ENCODE measurements at regions not wholly inside any gene's neighbourhood (a gene's known extent, or its start where the extent isn't known, plus 50 kb on each side); places are given as distances from the start of the nearest gene placed in this dataset.

GRCh38 chr6:128667339-128667858 is 147.0 kb upstream of the PTPRK start:
- DNase-seq (ENCODE audit: low spot score) = no peak
- no peaks in the 10 kb centered on the region for H3K36me3 ChIP-seq (ENCODE audit: low read depth)
- H3K9me3 ChIP-seq (ENCODE audit: severe bottlenecking) = no peaks in the 10 kb centered on the region
- ATAC-seq (ENCODE audit: low read depth) = no peak
- H3K27ac ChIP-seq (ENCODE audit: poor library complexity, severe bottlenecking) = no peak overlapping the region
- no peaks in the 10 kb centered on the region for H3K27me3 ChIP-seq (ENCODE audit: insufficient read depth, poor library complexity, severe bottlenecking)
- no peaks in the 10 kb centered on the region for H3K4me1 ChIP-seq (ENCODE audit: insufficient read depth, poor library complexity, severe bottlenecking)
- TF ChIP-seq CTCF (IDR thresholded peaks at IDR 0.05; ENCODE audit: poor library complexity, severe bottlenecking) = no peak
- H3K4me3 ChIP-seq (ENCODE audit: severe bottlenecking) = no peak overlapping the region

- no peaks in the 10 kb centered on the region for H3K27me3 ChIP-seq (ENCODE audit: insufficient read depth, poor library complexity, severe bottlenecking)
- H3K4me3 ChIP-seq (ENCODE audit: severe bottlenecking) = no peak overlapping the region
- no peaks in the 10 kb centered on the region for H3K9me3 ChIP-seq (ENCODE audit: severe bottlenecking)
- ATAC-seq (ENCODE audit: low read depth) (no peak), DNase-seq (ENCODE audit: low spot score) (no peak)
- H3K4me1 ChIP-seq (ENCODE audit: insufficient read depth, poor library complexity, severe bottlenecking) = no peaks in the 10 kb centered on the region
- no peak for TF ChIP-seq CTCF (IDR thresholded peaks at IDR 0.05; ENCODE audit: poor library complexity, severe bottlenecking)
- no peaks in the 10 kb centered on the region for H3K36me3 ChIP-seq (ENCODE audit: low read depth)
- no peak overlapping the region for H3K27ac ChIP-seq (ENCODE audit: poor library complexity, severe bottlenecking)
Measured at GRCh38 chr6:128666405-128666804, 146.0 kb upstream of the PTPRK start.

- no peak overlapping the region for H3K4me3 ChIP-seq (ENCODE audit: severe bottlenecking)
- no peaks in the 10 kb centered on the region for H3K9me3 ChIP-seq (ENCODE audit: severe bottlenecking)
- H3K27ac ChIP-seq (ENCODE audit: poor library complexity, severe bottlenecking) = no peak overlapping the region
- H3K36me3 ChIP-seq (ENCODE audit: low read depth) = no peaks in the 10 kb centered on the region
- no peak for TF ChIP-seq CTCF (IDR thresholded peaks at IDR 0.05; ENCODE audit: poor library complexity, severe bottlenecking)
- ATAC-seq (ENCODE audit: low read depth) (no peak), DNase-seq (ENCODE audit: low spot score) (no peak)
- no peaks in the 10 kb centered on the region for H3K27me3 ChIP-seq (ENCODE audit: insufficient read depth, poor library complexity, severe bottlenecking)
- H3K4me1 ChIP-seq (ENCODE audit: insufficient read depth, poor library complexity, severe bottlenecking) = peaks cover 20% of the 10 kb centered on the region
Measured at GRCh38 chr6:128663238-128663637, 142.8 kb upstream of the PTPRK start.

- H3K4me1 ChIP-seq (ENCODE audit: insufficient read depth, poor library complexity, severe bottlenecking) = peaks cover 42% of the 10 kb centered on the region
- H3K36me3 ChIP-seq (ENCODE audit: low read depth) = no peaks in the 10 kb centered on the region; the same call in 1 of the 2 replicates
- TF ChIP-seq CTCF (IDR thresholded peaks at IDR 0.05; ENCODE audit: poor library complexity, severe bottlenecking) = no peak
- no peak for DNase-seq (ENCODE audit: low spot score)
- no peaks in the 10 kb centered on the region for H3K9me3 ChIP-seq (ENCODE audit: severe bottlenecking)
- H3K4me3 ChIP-seq (ENCODE audit: severe bottlenecking) = no peak overlapping the region
- no peaks in the 10 kb centered on the region for H3K27me3 ChIP-seq (ENCODE audit: insufficient read depth, poor library complexity, severe bottlenecking)
- H3K27ac ChIP-seq (ENCODE audit: poor library complexity, severe bottlenecking) = peak overlapping the region; percentile 98
- ATAC-seq (ENCODE audit: low read depth) = peak; percentile 52
Measured at GRCh38 chr6:128659878-128660622, 139.7 kb upstream of the PTPRK start.

- no peaks in the 10 kb centered on the region; the same call in 1 of the 2 replicates for H3K36me3 ChIP-seq (ENCODE audit: low read depth)
- peaks cover 42% of the 10 kb centered on the region for H3K4me1 ChIP-seq (ENCODE audit: insufficient read depth, poor library complexity, severe bottlenecking)
- H3K27ac ChIP-seq (ENCODE audit: poor library complexity, severe bottlenecking) = peak overlapping the region; percentile 98
- ATAC-seq (ENCODE audit: low read depth) = no peak
- H3K9me3 ChIP-seq (ENCODE audit: severe bottlenecking) = no peaks in the 10 kb centered on the region
- no peak overlapping the region for H3K4me3 ChIP-seq (ENCODE audit: severe bottlenecking)
- no peak for DNase-seq (ENCODE audit: low spot score)
- TF ChIP-seq CTCF (IDR thresholded peaks at IDR 0.05; ENCODE audit: poor library complexity, severe bottlenecking) = no peak
- no peaks in the 10 kb centered on the region for H3K27me3 ChIP-seq (ENCODE audit: insufficient read depth, poor library complexity, severe bottlenecking)
Measured at GRCh38 chr6:128659276-128659675, 138.9 kb upstream of the PTPRK start.

All from RWPE2 (cell line).